ENCODE measurements at regions not wholly inside any gene's neighbourhood (a gene's known extent, or its start where the extent isn't known, plus 50 kb on each side); places are given as distances from the start of the nearest gene placed in this dataset.
"Not testable (repeated sequence)": the region's sequence is repeated elsewhere in the genome, so short reads cannot be mapped to it uniquely, and the experiment has no call there.

GRCh38 chr20:29427201-29428060, 1830.0 kb upstream of the DEFB115 start:
- no peak for DNase-seq

- no peak for DNase-seq
Observed at GRCh38 chr20:29430531-29430930, 1826.9 kb upstream of the DEFB115 start.

- DNase-seq = not testable (repeated sequence)
Observed at GRCh38 chr20:29440721-29441120, 1816.7 kb upstream of the DEFB115 start.

GRCh38 chr20:29443206-29443781, 1814.2 kb upstream of the DEFB115 start:
- DNase-seq = peak in 1 of 2 donors; percentile 16

GRCh38 chr20:29443819-29444218, 1813.6 kb upstream of the DEFB115 start:
- no peak for DNase-seq

- DNase-seq = peak in 1 of 2 donors; percentile 5
Observed at GRCh38 chr20:29445050-29445907, 1812.2 kb upstream of the DEFB115 start.

- DNase-seq = not testable (repeated sequence)
Observed at GRCh38 chr20:29447517-29448484, 1809.7 kb upstream of the DEFB115 start.

- DNase-seq = no peak
Observed at GRCh38 chr20:29448806-29449470, 1808.5 kb upstream of the DEFB115 start.

- no peak for DNase-seq
Observed at GRCh38 chr20:29452186-29452585, 1805.3 kb upstream of the DEFB115 start.

GRCh38 chr20:29456987-29457693, 1800.3 kb upstream of the DEFB115 start:
- DNase-seq = not testable (repeated sequence)

GRCh38 chr20:29472606-29473005, 1784.9 kb upstream of the DEFB115 start:
- no peak for DNase-seq

GRCh38 chr20:29492840-29493239, 1764.6 kb upstream of the DEFB115 start:
- DNase-seq = not testable (repeated sequence)

- DNase-seq = not testable (repeated sequence)
Observed at GRCh38 chr20:29496767-29497166, 1760.7 kb upstream of the DEFB115 start.

GRCh38 chr20:29497261-29497671, 1760.2 kb upstream of the DEFB115 start:
- no peak for DNase-seq

GRCh38 chr20:29497684-29498083, 1759.8 kb upstream of the DEFB115 start:
- DNase-seq = not testable (repeated sequence)

GRCh38 chr20:29500738-29501137, 1756.7 kb upstream of the DEFB115 start:
- DNase-seq = not testable (repeated sequence)

- not testable (repeated sequence) for DNase-seq
Observed at GRCh38 chr20:29514634-29515033, 1742.8 kb upstream of the DEFB115 start.

- not testable (repeated sequence) for DNase-seq
Observed at GRCh38 chr20:29516847-29517246, 1740.6 kb upstream of the DEFB115 start.

- not testable (repeated sequence) for DNase-seq
Observed at GRCh38 chr20:29519610-29520241, 1737.7 kb upstream of the DEFB115 start.
